WI38 (cell line): ENCODE measurements at regions not wholly inside any gene's neighbourhood (a gene's known extent, or its start where the extent isn't known, plus 50 kb on each side); places are given as distances from the start of the nearest gene placed in this dataset.

Source experiments
- H3K4me3 ChIP-seq: 2 replicates; pipeline ENCODE4 v1.5.1; 2011; ENCODE audit warnings: low read depth, mild to moderate bottlenecking, control low read depth, low read length
- TF ChIP-seq, protein P1 (sequence below): IDR thresholded peaks from 2 replicates; pipeline ENCODE4 v1.5.1; 2012; ENCODE audit warnings: low read depth, mild to moderate bottlenecking, control low read depth, low read length

DNA sequence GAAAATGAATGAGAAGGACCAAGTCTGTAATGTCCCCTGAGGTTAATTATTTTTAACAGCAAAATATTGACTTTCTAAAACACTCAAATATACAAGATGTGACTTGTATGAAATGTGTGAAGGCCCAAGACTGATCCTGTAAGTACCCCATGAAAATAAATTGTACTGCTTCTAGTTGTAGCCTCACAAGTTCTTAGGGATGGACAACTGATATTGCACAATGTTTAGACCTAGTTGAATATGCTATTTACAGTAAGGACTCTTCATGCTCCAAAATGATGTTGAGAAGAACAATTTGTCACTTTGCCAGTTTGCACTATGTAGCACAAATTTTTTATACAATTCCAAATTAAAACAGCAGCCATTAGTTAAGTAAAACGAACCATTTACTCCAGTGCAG lies 139.7 kb upstream of the GDNF start:
- no peak overlapping the region for H3K4me3 ChIP-seq
- TF ChIP-seq, protein P1, sequence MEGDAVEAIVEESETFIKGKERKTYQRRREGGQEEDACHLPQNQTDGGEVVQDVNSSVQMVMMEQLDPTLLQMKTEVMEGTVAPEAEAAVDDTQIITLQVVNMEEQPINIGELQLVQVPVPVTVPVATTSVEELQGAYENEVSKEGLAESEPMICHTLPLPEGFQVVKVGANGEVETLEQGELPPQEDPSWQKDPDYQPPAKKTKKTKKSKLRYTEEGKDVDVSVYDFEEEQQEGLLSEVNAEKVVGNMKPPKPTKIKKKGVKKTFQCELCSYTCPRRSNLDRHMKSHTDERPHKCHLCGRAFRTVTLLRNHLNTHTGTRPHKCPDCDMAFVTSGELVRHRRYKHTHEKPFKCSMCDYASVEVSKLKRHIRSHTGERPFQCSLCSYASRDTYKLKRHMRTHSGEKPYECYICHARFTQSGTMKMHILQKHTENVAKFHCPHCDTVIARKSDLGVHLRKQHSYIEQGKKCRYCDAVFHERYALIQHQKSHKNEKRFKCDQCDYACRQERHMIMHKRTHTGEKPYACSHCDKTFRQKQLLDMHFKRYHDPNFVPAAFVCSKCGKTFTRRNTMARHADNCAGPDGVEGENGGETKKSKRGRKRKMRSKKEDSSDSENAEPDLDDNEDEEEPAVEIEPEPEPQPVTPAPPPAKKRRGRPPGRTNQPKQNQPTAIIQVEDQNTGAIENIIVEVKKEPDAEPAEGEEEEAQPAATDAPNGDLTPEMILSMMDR, result no peak

- TF ChIP-seq, protein P1, result no peak
- H3K4me3 ChIP-seq, result no peak overlapping the region
These were observed 135.7 kb upstream of the GDNF start for GRCh38 chr5:37975531-37975930.

DNA sequence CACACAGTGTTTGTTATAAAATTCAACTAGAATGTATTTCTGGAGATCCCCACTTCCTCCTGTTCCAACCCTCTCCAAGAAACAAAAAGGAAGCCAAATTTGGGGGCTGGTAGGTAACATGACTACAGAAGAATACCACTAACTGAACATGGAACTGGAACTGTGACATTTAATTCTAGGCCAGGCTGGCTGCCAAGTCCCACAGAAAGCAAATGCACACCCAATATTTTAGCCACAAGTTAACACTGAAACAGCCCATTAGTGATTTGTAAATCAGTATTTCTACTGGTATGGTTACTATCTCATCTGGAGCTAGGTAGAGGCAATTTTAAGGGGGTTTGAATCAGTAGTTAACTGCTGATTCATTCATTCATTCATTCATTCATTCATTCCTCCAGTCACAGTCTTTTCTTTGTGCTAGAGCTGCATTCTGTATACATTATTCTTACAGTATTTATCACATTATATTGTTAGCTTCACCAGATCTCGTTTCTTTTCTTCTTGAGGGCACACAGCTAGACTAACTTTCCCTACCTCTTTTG lies 131.7 kb upstream of the GDNF start:
- TF ChIP-seq, protein P1, result no peak

GRCh38 chr5:37966871-37967270 lies 127.0 kb upstream of the GDNF start:
- no peak overlapping the region for H3K4me3 ChIP-seq

More for the DNA sequence above, 131.7 kb upstream of the GDNF start:
- no peak overlapping the region for H3K4me3 ChIP-seq

DNA sequence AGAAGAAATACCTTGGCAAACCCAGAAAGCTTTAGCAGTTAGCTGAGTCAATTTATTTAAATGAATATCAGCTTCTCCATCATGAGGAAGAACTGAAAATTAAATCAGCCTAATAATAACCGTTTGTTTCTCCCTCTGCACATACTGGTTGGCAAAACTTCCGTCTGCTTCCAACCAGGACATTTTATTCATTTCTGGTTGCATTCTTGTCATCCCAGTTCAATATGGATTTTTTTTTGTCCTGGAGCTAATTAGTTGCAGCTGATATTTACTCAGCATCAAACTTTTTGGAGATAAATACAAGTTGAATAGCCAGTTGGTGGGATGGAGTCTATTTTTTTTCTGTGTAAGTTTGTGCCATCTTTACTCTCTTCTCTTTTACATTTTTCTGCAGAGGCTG lies 126.5 kb upstream of the GDNF start:
- no peak overlapping the region for H3K4me3 ChIP-seq
- TF ChIP-seq, protein P1, result no peak

More at GRCh38 chr5:37966871-37967270, 127.0 kb upstream of the GDNF start:
- TF ChIP-seq, protein P1, result no peak

GRCh38 chr5:37962389-37962788 lies 122.5 kb upstream of the GDNF start:
- no peak overlapping the region for H3K4me3 ChIP-seq
- TF ChIP-seq, protein P1, result no peak

GRCh38 chr5:37957218-37957617 lies 117.4 kb upstream of the GDNF start:
- H3K4me3 ChIP-seq, result no peak overlapping the region
- TF ChIP-seq, protein P1, result no peak
